Peyer's patch (tissue), 4 donors: ENCODE measurements at regions not wholly inside any gene's neighbourhood (a gene's known extent, or its start where the extent isn't known, plus 50 kb on each side); places are given as distances from the start of the nearest gene placed in this dataset.

Source experiments
- CTCF ChIP-seq, 6 experiments: fragments of 450-650 bp in 4 of 6; fragments of 200-600 bp in 2 of 6; sonication (generic) in 1 of 6; IDR thresholded peaks; one replicate each; pipeline ENCODE4 v1.5.1; 2017 to 2019; ENCODE audit warnings: antibody characterized with exemption in 6 of 6, mild to moderate bottlenecking in 3 of 6, moderate library complexity in 1 of 6
- POLR2A ChIP-seq, 2 donors: fragments of 450-650 bp; IDR thresholded peaks; one replicate each; pipeline ENCODE4 v1.5.1; 2017; ENCODE audit warnings: antibody characterized with exemption in 2 of 2, mild to moderate bottlenecking in 2 of 2, moderate library complexity in 2 of 2

DNA sequence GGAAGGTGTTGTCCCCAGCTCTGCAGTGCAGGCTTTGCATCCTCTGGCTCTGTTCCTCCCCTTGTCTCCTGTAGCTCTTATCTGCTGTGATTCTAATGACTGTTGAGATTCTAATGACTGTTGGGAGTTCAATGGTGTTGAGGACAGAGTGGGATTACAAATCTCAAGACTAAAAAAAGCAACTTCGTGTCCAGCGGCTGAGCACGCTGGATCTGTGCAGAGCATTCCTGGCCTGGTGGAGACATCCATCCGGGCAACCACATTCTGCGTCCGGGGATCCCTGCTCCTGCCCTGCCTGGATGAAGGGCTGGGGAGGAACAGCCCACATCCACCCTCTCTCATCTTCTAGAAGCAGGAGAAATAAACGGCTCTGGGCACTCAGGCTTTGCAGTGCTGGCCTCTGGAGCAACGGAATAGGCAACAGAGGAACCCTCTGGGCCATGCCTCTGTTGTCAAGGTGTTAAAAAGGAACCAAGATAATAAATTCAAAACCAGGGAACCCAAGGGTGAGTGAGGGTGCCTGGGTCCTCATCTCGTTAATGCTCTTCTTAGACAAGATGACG, 106.7 kb upstream of the ASB18 start:
- TF ChIP-seq CTCF (IDR thresholded peaks at IDR 0.05) (no peak), POLR2A (IDR thresholded peaks at IDR 0.05) (no peak)
